Cardiac fibroblast (primary cell): ENCODE measurements at regions not wholly inside any gene's neighbourhood (a gene's known extent, or its start where the extent isn't known, plus 50 kb on each side); places are given as distances from the start of the nearest gene placed in this dataset.

ENCODE experiments used
- DNase-seq, 2 donors: peaks; one replicate each; pipeline versions ENCODE4 v3.0.0 to v3.0.0-alpha.2; 2010; ENCODE audit warnings: low read depth in 2 of 2
- H3K4me3 ChIP-seq, 2 donors: replicated peaks in 1 of 2; 1 replicate in 1 of 2; 2 replicates in 1 of 2; pipeline ENCODE4 v1.5.1; 2011; ENCODE audit warnings: low read depth in 2 of 2, low read length in 2 of 2, mild to moderate bottlenecking in 2 of 2, moderate library complexity in 1 of 2
- TF ChIP-seq, protein P1 (sequence below): IDR thresholded peaks from one replicate; pipeline ENCODE4 v1.5.1; 2011; ENCODE audit warnings: low read depth, mild to moderate bottlenecking, low read length, inconsistent platforms

DNA sequence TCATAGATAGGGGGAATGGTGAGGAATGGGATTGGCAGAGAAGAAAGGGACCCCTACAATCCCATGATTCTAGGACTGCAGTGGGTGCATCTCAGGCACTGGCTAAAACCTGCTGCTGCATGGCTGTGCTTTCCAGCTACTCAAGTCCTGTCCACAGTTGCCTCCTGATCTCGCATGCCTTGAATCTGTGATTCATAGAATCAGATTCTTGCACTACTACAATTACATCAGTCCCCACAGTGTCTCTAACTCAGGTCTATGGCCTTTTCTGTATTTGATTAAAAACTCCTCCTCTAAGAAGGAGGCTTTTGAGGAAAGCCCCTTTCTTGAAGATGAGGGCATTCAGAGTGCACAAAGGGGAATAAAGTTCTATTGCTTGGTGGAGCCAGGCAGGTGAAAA lies 117.4 kb downstream of the LRATD1 start:
- TF ChIP-seq, protein P1, sequence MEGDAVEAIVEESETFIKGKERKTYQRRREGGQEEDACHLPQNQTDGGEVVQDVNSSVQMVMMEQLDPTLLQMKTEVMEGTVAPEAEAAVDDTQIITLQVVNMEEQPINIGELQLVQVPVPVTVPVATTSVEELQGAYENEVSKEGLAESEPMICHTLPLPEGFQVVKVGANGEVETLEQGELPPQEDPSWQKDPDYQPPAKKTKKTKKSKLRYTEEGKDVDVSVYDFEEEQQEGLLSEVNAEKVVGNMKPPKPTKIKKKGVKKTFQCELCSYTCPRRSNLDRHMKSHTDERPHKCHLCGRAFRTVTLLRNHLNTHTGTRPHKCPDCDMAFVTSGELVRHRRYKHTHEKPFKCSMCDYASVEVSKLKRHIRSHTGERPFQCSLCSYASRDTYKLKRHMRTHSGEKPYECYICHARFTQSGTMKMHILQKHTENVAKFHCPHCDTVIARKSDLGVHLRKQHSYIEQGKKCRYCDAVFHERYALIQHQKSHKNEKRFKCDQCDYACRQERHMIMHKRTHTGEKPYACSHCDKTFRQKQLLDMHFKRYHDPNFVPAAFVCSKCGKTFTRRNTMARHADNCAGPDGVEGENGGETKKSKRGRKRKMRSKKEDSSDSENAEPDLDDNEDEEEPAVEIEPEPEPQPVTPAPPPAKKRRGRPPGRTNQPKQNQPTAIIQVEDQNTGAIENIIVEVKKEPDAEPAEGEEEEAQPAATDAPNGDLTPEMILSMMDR, result no peak
- peak in 1 of 2 donors; percentile 3 for DNase-seq
- no peak overlapping the region for H3K4me3 ChIP-seq

DNA sequence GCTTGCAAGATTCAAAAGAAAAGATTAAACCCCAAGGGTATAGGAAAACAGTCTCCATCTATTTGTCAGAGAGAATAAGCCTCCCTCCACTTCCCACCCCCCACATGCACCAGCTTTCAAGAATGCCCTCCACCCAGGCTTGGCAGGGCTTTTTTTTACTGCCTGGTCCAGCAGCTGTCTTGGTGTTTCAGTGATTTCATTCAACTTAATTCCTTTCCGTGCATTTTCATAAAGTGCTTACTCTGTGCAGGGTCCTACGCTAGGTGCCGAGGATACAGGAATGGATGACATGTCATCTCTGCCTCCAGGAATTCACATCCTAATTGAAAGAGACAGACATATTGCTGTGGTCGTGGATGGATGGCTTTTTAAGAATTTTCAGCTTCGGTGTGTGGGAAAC lies 117.9 kb downstream of the LRATD1 start:
- DNase-seq, result no peak
- H3K4me3 ChIP-seq, result no peak overlapping the region
- TF ChIP-seq, protein P1, result no peak

DNA sequence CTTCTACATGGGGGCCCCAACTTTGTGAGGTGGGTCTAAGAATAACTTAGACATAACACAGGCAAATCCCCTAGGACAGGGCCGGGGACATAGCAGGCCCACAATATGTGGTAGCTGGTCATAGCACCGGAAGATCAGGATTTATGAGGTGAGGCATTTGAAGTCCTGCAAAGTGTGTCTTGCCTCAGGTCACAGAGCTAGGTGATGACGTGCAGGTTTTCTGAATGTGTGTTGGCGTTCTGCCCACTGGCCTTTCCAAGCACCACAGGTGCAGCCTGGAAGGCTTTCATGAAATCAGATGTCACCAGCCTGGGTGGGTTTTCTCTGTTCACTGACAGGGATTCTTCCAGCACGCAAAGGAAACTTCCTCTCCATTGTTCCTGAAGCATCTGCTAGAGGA lies 119.1 kb downstream of the LRATD1 start:
- TF ChIP-seq, protein P1, result no peak
- no peak for DNase-seq
- no peak overlapping the region for H3K4me3 ChIP-seq

DNA sequence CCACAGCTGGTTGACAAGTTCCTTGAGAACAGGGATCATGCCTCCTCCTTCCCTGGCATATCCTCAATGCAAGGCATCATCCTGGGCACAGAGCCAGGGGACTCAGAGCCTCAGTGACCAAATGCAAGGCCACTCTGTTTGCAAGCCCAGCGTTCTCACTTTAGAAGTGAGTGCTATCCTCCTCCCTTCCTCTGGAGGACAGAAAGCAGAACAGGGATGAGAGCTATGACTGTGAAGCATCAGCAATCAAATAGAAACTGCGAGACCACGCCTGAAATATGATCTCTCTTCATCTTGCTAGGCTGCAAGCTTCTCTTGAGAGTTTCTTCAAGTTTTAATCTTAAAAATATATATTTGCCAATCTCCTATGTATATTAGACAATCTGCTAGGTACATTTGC lies 119.8 kb downstream of the LRATD1 start:
- no peak overlapping the region for H3K4me3 ChIP-seq
- TF ChIP-seq, protein P1, result no peak
- DNase-seq, result no peak

DNA sequence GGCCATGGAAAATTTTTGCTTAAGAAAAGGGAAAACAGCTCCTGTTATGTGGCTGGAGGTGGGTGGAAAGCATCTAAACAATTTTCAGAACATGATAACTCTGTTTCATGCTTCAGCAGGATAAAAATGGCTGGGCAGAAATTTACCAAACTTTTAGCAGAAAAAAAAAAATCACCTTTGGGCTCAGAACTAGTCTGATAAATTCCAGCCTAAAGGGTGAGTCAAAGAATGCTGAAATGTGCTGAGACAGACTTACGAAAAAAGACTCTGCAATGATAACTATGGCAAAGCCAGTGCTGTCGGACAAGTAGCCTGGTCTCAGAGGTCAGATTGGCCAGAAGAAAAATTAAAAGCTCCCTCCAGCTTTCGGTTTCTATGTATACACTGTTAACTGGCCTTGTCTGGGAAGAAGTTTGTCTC lies 123.6 kb downstream of the LRATD1 start:
- TF ChIP-seq, protein P1, result no peak
- H3K4me3 ChIP-seq, result no peak overlapping the region
- peak in 1 of 2 donors; percentile 49 for DNase-seq

DNA sequence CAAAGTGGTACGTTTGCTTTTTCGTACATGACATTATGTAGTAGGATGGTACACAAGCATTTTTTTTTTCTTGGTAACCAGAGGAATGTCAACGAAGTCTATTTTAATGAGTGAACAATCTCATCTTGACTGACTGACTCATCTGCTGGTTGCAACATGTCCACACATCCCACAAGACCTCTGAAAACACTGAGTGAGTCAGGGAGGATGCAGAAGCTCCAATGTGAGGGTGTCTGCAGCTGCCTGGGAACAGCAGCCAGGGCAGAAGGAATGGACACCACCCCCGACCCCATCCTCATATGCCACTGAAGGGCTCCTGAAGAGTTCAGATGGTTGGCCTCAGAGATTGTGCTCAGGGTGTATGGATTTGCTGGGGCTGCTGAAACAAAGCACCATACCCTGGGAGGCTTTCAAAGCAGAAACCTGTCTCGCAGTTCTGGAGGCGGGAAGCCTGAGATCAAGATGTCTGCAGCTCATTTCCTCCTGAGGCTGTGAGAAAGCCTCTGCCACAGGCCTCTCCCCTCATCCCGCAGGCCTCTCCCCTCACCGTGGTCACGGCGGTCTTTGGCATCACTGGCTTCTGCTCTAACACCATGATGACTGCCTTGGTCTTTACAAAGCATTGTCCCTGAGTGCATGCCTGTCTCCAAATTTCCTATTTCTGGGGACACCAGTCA lies 124.6 kb downstream of the LRATD1 start:
- H3K4me3 ChIP-seq, result no peak overlapping the region
- TF ChIP-seq, protein P1, result no peak
- DNase-seq, result peak; percentile 0 to 84

DNA sequence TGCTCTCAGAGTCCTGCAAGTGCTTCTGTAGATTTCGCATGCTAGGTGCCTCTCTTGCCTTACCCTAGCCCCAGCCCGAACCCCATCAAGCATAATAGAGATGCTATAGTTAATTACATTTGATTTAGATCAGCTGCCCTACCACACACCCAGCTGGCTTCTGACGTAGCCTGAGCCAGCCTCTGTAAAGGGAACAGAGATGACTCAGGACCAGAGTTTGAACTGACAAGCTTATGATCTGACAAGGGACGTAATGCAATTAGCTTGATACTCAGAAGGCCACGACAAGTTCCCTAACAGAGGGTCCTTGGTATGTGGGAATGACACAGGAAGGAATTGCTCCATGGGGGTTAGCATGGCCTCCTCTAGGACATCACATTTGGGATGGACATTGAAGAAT lies 126.6 kb downstream of the LRATD1 start:
- TF ChIP-seq, protein P1, result no peak
- H3K4me3 ChIP-seq, result no peak overlapping the region
- no peak for DNase-seq
